H9 (cell line): ENCODE measurements at regions not wholly inside any gene's neighbourhood (a gene's known extent, or its start where the extent isn't known, plus 50 kb on each side); places are given as distances from the start of the nearest gene placed in this dataset.

Source experiments
- DNase-seq: peaks from one replicate; pipeline ENCODE4 v3.0.0-alpha.2; 2017
- H2AFZ ChIP-seq: one replicate; pipeline ENCODE4 v1.6.1; 2013; ENCODE audit warnings: mild to moderate bottlenecking, low read length, control low read depth, moderate library complexity
- H2AK5ac ChIP-seq: 2 replicates; pipeline ENCODE4 v1.6.1; 2013; ENCODE audit warnings: low read length, control low read depth, mixed read lengths; ENCODE audit not compliant: insufficient read length
- H2BK120ac ChIP-seq: one replicate; pipeline ENCODE4 v1.6.1; 2013; ENCODE audit warnings: low read depth, mild to moderate bottlenecking, low read length, control low read depth, inconsistent platforms; ENCODE audit not compliant: poor library complexity, severe bottlenecking
- H2BK12ac ChIP-seq: 2 replicates; pipeline ENCODE4 v1.6.1; 2013; ENCODE audit warnings: low read length, control low read depth, mixed read lengths, low read depth; ENCODE audit not compliant: insufficient read length
- H2BK15ac ChIP-seq: 2 replicates; pipeline ENCODE4 v1.6.1; 2013; ENCODE audit warnings: low read depth, low read length, control low read depth
- H2BK20ac ChIP-seq: one replicate; pipeline ENCODE4 v1.6.1; 2013; ENCODE audit warnings: low read depth, mild to moderate bottlenecking, low read length, control low read depth, inconsistent platforms; ENCODE audit not compliant: poor library complexity, severe bottlenecking
- H2BK5ac ChIP-seq: 2 replicates; pipeline ENCODE4 v1.6.1; 2013; ENCODE audit warnings: low read length, control low read depth, mixed read lengths; ENCODE audit not compliant: insufficient read length
- H3K14ac ChIP-seq: 2 replicates; pipeline ENCODE4 v1.6.1; 2013; ENCODE audit warnings: low read length, control low read depth; ENCODE audit not compliant: insufficient read depth
- H3K18ac ChIP-seq: 2 replicates; pipeline ENCODE4 v1.6.1; 2013; ENCODE audit warnings: low read depth, mild to moderate bottlenecking, mixed read lengths, low read length, control low read depth; ENCODE audit not compliant: insufficient read length
- H3K23ac ChIP-seq: 2 replicates; pipeline ENCODE4 v1.6.1; 2013; ENCODE audit warnings: low read length, control low read depth, mixed read lengths, low read depth; ENCODE audit not compliant: insufficient read length
- H3K23me2 ChIP-seq: 2 replicates; pipeline ENCODE4 v1.6.1; 2013; ENCODE audit warnings: low read depth, mild to moderate bottlenecking, mixed read lengths, low read length, control low read depth; ENCODE audit not compliant: insufficient read length, poor library complexity, severe bottlenecking
- H3K27ac ChIP-seq: 2 replicates; pipeline ENCODE4 v1.5.1; 2013; ENCODE audit warnings: low read length, control low read depth, mixed read lengths, low read depth; ENCODE audit not compliant: insufficient read length
- H3K27me3 ChIP-seq: 2 replicates; pipeline ENCODE4 v1.6.1; 2013; ENCODE audit warnings: low read length, control low read depth, inconsistent platforms; ENCODE audit not compliant: insufficient read depth
- H3K4ac ChIP-seq: 2 replicates; pipeline ENCODE4 v1.6.1; 2013; ENCODE audit warnings: low read depth, mild to moderate bottlenecking, control low read depth, inconsistent platforms, low read length, moderate library complexity
- H3K4me1 ChIP-seq: 2 replicates; pipeline ENCODE4 v1.6.1; 2013; ENCODE audit warnings: low read length, control low read depth, inconsistent platforms; ENCODE audit not compliant: insufficient read depth
- H3K4me2 ChIP-seq: 2 replicates; pipeline ENCODE4 v1.6.1; 2013; ENCODE audit warnings: low read length, control low read depth, mixed read lengths; ENCODE audit not compliant: insufficient read length, insufficient read depth
- H3K56ac ChIP-seq: 2 replicates; pipeline ENCODE4 v1.6.1; 2013; ENCODE audit warnings: low read depth, mild to moderate bottlenecking, mixed read lengths, low read length, control low read depth; ENCODE audit not compliant: insufficient read length
- H3K79me1 ChIP-seq: 2 replicates; pipeline ENCODE4 v1.6.1; 2013; ENCODE audit warnings: low read depth, mild to moderate bottlenecking, moderate library complexity, low read length, control low read depth, inconsistent platforms; ENCODE audit not compliant: insufficient read depth, poor library complexity, severe bottlenecking
- H3K79me2 ChIP-seq: 2 replicates; pipeline ENCODE4 v1.6.1; 2013; ENCODE audit warnings: low read length, control low read depth, inconsistent platforms; ENCODE audit not compliant: insufficient read depth
- H3K9ac ChIP-seq: 2 replicates; pipeline ENCODE4 v1.6.1; 2013; ENCODE audit warnings: low read length, control low read depth, mixed read lengths; ENCODE audit not compliant: insufficient read length; ENCODE audit errors: extremely low read depth
- H3K9me3 ChIP-seq: one replicate; pipeline ENCODE4 v1.6.1; 2013; ENCODE audit warnings: low read depth, low read length, inconsistent platforms; ENCODE audit not compliant: control insufficient read depth
- H3T11ph ChIP-seq: one replicate; pipeline ENCODE4 v1.6.1; 2013; ENCODE audit warnings: mild to moderate bottlenecking, low read length, control low read depth, inconsistent platforms
- H4K20me1 ChIP-seq: one replicate; pipeline ENCODE4 v1.6.1; 2013; ENCODE audit not compliant: control insufficient read depth, insufficient read length, insufficient read depth
- H4K5ac ChIP-seq: 2 replicates; pipeline ENCODE4 v1.6.1; 2013; ENCODE audit warnings: low read depth, mild to moderate bottlenecking, mixed read lengths, low read length, control low read depth; ENCODE audit not compliant: insufficient read length
- H4K8ac ChIP-seq: replicated peaks from 2 replicates; pipeline ENCODE4 v1.6.1; 2013; ENCODE audit warnings: low read length, control low read depth, mixed read lengths, low read depth; ENCODE audit not compliant: insufficient read length
- H4K91ac ChIP-seq: 2 replicates; pipeline ENCODE4 v1.6.1; 2013; ENCODE audit warnings: low read depth, mild to moderate bottlenecking, moderate library complexity, mixed read lengths, low read length, control low read depth; ENCODE audit not compliant: insufficient read length
- H3K27ac Mint-ChIP-seq, 3 experiments: 2 replicates in 2 of 3; 3 replicates in 1 of 3; pipeline ENCODE4 v1.8.0; 2020 to 2021; ENCODE audit warnings: mixed read lengths in 3 of 3, mild to moderate bottlenecking in 1 of 3, moderate library complexity in 1 of 3
- H3K27me3 Mint-ChIP-seq: 2 replicates; pipeline ENCODE4 v1.8.0; 2021; ENCODE audit warnings: low read depth, mild to moderate bottlenecking, moderate library complexity, mixed read lengths
- H3K36me3 Mint-ChIP-seq, 3 experiments: 2 replicates in 2 of 3; 3 replicates in 1 of 3; pipeline ENCODE4 v1.8.0; 2020 to 2021; ENCODE audit warnings: low read depth in 3 of 3, mixed read lengths in 3 of 3; ENCODE audit not compliant: insufficient read depth in 1 of 3
- H3K4me1 Mint-ChIP-seq, 2 experiments: 2 replicates each; pipeline ENCODE4 v1.8.0; 2020; ENCODE audit warnings: mixed read lengths in 2 of 2
- H3K4me3 Mint-ChIP-seq, 2 experiments: 2 replicates in 1 of 2; 3 replicates in 1 of 2; pipeline ENCODE4 v1.8.0; 2020 to 2021; ENCODE audit warnings: mild to moderate bottlenecking in 2 of 2, mixed read lengths in 2 of 2, moderate library complexity in 1 of 2
- H3K9me3 Mint-ChIP-seq, 2 experiments: 2 replicates in 1 of 2; 3 replicates in 1 of 2; pipeline ENCODE4 v1.8.0; 2020; ENCODE audit warnings: mild to moderate bottlenecking in 2 of 2, mixed read lengths in 2 of 2, moderate library complexity in 1 of 2
- WGBS: extraction: QIAGEN DNeasy Blood & Tissue Kit; methylation state at CpG from one replicate; pipeline ENCODE4 v1.1.7; 2013; ENCODE audit warnings: missing lambda C conversion rate, low lambda C conversion rate, mixed read lengths; ENCODE audit not compliant: insufficient read length; ENCODE audit errors: extremely low coverage; 5-methylcytosine and 5-hydroxymethylcytosine counted together
- TF ChIP-seq, protein P1 (sequence below): fragments of 200-600 bp; sonication (generic); conservative IDR thresholded peaks from 3 replicates; pipeline ENCODE4 v1.8.0; 2021; ENCODE audit warnings: antibody characterized with exemption, mild to moderate bottlenecking

- Histone ChIP-seq H2AFZ (no peak overlapping the region), H2AK5ac (no peak overlapping the region), H3K23ac (no peak overlapping the region), H4K5ac (no peak overlapping the region), H3K4me2 (no peak overlapping the region), H3K18ac (no peak overlapping the region), H3K23me2 (no peaks in the 10 kb centered on the region), H3K4me1 (no peaks in the 10 kb centered on the region), H3K4ac (no peak overlapping the region), H2BK15ac (no peak overlapping the region), H3T11ph (no peak overlapping the region), H3K79me1 (no peaks in the 10 kb centered on the region), H3K9me3 (no peaks in the 10 kb centered on the region), H2BK5ac (no peak overlapping the region), H4K20me1 (no peaks in the 10 kb centered on the region), H4K8ac (no peak overlapping the region), H3K14ac (no peak overlapping the region), H3K27me3 (no peaks in the 10 kb centered on the region), H4K91ac (no peak overlapping the region), H2BK12ac (no peak overlapping the region), H3K9ac (no peak overlapping the region), H2BK120ac (no peak overlapping the region), H3K27ac (no peak overlapping the region), H3K56ac (no peak overlapping the region), H2BK20ac (no peak overlapping the region), H3K79me2 (no peaks in the 10 kb centered on the region)
- TF ChIP-seq, protein P1, sequence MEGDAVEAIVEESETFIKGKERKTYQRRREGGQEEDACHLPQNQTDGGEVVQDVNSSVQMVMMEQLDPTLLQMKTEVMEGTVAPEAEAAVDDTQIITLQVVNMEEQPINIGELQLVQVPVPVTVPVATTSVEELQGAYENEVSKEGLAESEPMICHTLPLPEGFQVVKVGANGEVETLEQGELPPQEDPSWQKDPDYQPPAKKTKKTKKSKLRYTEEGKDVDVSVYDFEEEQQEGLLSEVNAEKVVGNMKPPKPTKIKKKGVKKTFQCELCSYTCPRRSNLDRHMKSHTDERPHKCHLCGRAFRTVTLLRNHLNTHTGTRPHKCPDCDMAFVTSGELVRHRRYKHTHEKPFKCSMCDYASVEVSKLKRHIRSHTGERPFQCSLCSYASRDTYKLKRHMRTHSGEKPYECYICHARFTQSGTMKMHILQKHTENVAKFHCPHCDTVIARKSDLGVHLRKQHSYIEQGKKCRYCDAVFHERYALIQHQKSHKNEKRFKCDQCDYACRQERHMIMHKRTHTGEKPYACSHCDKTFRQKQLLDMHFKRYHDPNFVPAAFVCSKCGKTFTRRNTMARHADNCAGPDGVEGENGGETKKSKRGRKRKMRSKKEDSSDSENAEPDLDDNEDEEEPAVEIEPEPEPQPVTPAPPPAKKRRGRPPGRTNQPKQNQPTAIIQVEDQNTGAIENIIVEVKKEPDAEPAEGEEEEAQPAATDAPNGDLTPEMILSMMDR = no peak
- H3K9me3 Mint-ChIP-seq = no peaks in the 10 kb centered on the region; a peak in 1 of 5 replicates
- whole genome bisulfite sequencing = no CpG with 5 or more reads among the region's 1 CpG
- H3K36me3 Mint-ChIP-seq = no peaks in the 10 kb centered on the region; a peak in 1 of 7 replicates
- no peaks in the 10 kb centered on the region for H3K4me1 Mint-ChIP-seq
- DNase-seq = no peak
- no peaks in the 10 kb centered on the region for H3K27me3 Mint-ChIP-seq
- no peak overlapping the region for H3K4me3 Mint-ChIP-seq
- no peak overlapping the region for H3K27ac Mint-ChIP-seq
Observed at GRCh38 chr18:45399643-45400042, 215.6 kb upstream of the SLC14A2 start.
